Sciatic nerve (tissue), 2 donors: ENCODE measurements at regions not wholly inside any gene's neighbourhood (a gene's known extent, or its start where the extent isn't known, plus 50 kb on each side); places are given as distances from the start of the nearest gene placed in this dataset.

Source experiments
- ATAC-seq: fragments of 200-7000 bp; cut with Tn5 transposase; one replicate; pipeline ENCODE4 v1.9.1; 2020; ENCODE audit warnings: mild to moderate bottlenecking, moderate library complexity
- DNase-seq: peaks from one replicate; pipeline ENCODE4 v3.0.0-alpha.2; 2020; ENCODE audit warnings: low spot score
- intact Hi-C: fragments of 100-400 bp; cut with DNase I; formaldehyde crosslinking; loops from one replicate; pipeline ENCODE4 v1.14.2; 2022
- donor health status: DM: no; HTN: no; CAD: no.
- donor health status: DM: no; HTN: no; CAD: no.

DNA sequence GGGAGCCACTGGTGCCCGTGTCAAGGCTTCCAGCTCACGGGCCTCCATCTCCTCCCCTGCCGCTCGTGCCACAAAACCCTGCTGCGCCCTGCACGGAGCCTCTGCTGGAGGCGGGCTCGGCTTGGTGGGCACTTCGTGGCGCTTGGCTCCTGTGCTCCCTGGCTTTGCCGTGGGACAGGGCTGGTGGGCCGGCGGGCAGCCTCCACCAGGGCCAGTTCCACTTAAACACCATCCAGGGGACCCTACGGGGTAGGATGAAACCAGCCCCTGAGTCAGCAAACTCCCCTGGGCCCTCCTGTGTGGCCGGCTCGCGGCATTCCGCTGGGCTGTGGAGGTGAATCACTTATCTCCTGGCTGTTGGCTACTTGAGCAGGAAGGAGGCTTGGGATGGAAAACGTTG is 1304.6 kb downstream of the BRD1 start:
- intact Hi-C loops: no loop called here
- no peak for ATAC-seq
- DNase-seq: no peak

DNA sequence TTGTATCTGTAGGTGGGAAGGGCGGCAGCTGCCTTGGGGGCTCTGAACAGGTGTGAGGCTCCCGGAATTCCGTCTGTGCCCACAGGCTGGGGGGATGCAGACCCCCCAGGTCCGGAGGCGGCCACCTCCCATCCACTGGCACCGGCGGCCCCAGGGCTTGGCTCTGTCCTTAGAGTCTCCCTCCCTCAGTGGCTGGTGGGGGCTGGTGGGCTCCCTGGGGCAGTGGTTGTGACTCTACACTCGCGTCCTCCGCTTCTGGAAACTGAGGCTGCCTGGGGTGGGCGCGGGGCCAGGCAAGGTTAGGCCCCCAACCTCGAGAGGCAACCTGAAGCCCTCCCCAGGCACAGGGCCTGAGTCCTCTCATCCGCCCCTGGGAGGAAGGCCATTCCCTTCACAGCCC is 1305.4 kb downstream of the BRD1 start:
- intact Hi-C loops: no loop called here
- DNase-seq: no peak
- ATAC-seq: no peak

DNA sequence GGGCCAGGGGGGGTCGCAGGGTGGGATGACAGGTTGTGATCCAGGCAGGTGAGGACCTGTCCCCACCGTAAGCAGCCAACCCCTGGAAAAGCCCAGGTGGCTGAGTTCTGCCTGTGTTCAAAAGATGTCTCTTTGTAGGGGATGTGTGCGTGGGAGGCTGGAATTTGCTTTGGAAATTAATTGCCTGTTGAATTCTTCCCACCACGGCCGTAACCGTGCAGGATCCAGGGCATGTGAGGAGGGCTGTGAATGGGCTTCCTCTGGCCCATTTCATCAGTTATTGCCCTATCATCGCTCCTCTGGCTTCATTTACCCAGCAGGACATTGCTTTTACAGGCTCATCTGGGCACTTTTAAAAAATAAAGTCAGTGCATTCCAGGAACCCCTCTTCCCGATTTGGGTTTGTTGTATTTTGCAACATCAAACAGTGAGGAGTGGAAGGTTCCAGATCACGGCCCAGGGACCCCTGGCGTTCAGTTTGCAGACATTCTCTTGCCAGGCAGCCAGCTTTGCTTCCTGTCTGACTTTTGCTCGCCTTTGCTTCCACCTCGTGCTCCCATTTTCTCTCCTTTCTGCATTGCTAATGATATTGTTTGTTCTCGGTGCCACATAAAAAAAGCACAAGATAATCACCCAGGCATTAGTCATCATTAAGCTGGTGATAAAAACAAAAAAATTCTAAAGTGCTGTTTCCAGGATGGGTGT is 1306.6 kb downstream of the BRD1 start:
- DNase-seq (no peak), ATAC-seq (no peak)
- intact Hi-C loops: no loop called here

DNA sequence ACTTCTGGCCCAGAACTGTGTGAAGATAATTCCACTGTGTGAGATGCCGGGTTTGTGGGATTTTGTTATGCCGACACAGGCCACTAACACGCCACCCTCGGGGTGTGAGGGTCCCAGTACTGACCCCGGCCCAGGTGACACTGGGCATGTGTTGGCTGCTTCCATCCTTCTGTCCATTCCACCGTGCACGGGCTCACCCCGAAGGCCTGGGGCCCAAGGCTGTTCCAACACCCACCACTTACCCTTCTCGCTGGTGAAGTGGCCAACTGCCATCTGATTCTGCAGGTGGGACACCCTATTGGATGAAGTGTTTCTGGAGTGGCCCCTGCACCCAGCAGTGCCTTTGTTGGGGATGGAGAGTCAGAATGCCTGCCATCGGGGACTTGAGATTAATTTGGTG is 1307.5 kb downstream of the BRD1 start:
- ATAC-seq: no peak
- no peak for DNase-seq
- intact Hi-C loops: no loop called here

DNA sequence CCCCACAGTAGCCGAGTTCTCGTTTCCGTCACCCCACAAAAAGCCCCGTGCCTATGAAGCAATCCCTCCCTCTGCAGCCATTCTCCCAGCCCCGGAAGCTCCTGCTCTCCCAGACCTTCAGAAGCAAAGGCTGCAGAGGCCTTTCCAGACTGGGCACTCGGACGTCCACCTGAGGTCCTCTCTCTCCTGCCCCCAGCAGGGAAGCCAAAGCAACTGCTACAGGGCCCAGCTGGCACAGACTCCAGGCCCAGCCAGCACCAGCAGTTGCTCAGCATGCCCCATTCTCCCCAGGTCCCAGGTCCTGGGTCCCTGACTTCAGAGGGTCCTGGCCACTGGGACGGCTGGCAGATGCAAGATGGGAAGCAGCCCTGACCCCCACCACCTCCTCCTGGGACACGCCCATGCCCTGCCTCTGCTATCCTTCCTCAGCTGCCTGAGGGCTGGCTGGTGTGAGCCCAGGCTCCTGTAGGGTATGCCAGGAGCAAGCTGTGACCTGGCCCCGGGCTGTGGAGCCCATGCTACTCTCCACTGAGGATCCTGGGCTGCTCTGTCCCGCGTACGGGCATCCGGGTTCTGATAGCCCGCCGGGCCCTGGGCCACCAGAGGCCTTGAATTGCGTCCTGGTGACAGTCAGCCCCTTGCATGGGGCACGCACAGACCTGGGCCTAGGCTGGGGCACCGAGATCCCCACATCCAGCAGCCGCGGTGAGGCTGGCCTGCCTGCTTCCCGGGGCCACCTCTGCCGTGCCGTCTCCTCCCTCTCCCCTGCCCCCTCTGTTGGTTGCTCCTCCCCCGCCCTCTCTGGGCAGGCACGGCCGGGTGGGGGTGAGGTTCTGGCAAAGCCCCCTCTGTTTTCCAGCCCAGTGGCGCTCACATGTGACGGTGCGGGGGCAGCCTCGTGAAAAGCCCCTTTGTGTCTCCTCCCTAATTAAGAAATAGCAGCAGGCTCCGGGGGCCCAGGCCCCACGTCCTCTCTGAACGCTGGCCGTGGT is 1310.3 kb downstream of the BRD1 start:
- DNase-seq (peak; percentile 86), ATAC-seq (peak; percentile 87)
- intact Hi-C loops: no loop called here

DNA sequence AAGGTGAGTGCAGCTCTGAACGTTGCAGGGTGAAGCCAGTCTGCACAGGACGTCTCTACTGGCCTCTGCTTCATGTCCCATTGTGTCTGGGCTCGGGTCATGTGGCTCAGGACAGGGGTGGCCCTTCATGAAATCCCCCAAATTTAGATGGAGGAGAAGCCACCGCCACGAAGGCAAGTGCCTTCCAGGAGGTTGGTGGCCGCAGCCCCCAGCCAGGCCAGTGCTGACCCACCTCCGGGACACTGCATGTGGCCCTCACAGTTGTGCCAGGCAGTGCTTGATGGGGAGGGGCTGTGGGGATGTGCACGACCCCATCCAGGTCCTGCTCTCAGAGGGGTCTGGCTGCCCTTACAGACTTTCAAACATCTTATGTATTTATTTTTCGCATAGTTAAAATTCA is 1311.1 kb downstream of the BRD1 start:
- intact Hi-C loops: no loop called here
- ATAC-seq: no peak
- no peak for DNase-seq

DNA sequence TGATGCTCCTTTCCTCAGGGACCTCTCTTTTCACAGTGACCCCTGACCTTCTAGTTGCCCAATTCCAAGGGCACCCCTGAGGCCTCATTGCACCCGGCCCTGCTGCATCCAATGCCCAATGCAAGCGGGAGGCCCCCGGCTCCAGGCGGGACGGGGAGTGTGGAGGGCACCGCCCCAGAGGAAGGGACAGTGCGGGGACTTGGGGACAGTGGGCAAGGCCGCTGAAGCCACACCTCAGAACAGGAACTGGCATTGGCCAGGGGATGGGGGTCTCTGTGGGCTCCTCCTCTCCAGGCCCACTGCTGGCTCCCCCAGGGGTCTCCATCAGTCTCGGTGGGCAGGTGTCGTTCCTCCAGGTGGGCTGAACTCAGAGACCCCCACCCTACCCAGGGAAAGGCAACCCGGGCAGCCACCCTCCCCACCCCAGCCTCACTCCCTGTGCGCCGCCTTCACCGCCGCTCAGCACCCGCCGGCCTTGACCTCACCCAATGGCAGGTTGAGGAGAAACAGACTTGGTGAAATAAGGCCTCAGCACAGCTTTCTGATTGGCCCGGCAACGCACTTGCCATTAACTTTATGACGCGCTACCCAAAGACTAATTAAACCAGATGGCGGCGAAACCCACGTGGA is 1312.0 kb downstream of the BRD1 start:
- DNase-seq: no peak
- no peak for ATAC-seq
- intact Hi-C loops: no loop called here

DNA sequence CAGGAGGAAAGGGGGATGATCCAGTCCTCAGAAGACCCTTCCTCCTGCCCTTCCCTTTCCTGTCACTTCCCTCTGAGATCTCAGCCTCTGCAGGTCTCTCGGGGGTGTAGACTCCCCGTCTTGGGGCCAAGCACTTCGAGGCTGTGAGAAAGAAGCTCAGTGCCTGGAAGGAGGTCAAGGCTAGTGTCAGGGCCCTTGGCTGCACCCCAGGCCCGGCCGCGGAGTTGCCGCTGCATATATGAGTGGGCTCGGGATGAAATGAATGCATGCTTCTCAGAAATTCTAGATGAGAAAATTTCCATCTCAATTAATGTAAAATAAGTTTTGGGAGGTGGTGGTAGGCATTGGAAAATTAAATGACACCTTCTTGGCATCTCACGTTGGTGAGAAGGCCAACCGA is 1313.7 kb downstream of the BRD1 start:
- intact Hi-C loops: no loop called here
- ATAC-seq: no peak
- DNase-seq: no peak

DNA sequence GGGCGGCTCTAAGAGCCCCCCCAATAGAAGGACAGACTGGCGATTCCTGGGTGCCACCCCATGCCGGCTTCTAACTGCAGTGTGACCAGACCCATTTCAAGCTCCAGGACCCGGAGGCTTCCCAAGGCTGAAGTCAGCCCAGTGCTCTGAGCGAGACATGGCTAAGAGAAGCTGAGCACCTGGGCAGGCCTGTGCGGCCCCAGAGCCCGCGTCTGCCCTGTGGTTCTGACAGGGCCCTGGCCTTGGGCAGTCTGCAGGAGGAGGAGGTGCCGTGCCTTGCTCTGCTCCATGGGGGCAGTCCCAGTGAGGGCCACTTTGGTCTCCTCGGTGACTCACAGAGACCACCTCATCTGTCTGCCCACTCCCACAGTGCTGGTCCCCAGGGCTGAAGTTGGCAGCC is 1314.2 kb downstream of the BRD1 start:
- intact Hi-C loops: no loop called here
- ATAC-seq (no peak), DNase-seq (no peak)

DNA sequence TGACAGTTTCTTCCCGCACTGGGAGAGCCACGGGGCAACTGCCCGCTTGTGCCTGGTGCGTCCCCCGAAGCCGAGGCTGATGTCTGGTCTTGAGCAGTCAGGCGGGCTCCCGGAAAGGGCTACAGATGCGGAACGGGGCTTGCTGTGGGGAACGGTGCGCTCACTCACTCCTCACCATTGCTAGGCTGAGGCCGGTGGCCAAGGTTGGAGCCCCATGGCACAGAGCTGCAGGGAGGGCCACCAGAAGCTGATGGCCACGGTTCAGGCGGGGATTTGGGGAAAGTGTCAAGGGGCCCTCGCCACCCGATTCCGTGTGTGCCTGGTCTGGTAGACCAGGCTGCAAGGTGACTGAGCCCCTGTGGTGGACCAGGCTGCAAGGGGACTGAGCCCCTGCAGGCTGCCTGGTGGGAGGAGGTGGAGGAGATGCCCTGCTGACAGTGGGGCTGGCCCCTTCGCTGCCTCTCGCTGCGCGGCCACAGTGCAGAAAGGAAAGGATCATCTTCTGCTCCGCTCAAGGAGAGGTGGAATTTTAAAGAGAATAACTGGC is 1315.8 kb downstream of the BRD1 start:
- intact Hi-C loops: no loop called here
- DNase-seq (no peak), ATAC-seq (no peak)

DNA sequence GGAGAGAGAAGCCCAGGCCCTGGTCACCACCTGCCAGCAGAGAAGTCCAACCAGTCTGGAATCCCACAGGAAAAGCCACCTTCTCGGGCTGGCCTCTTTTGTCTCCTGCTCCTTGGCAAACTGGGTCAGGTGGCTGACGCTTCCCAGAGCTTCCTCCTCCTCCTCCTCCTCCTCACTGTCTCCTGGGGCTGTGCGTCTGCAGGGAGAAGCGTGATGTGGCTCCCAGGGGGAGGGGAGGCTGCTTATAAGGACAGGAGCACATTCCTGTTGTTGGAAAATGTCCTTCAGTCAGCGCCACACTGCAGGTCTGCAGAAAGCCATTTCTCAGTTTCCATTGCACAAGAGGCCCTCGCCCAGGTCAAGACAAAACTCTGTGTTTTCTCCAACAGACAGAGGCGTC is 1316.5 kb downstream of the BRD1 start:
- DNase-seq (no peak), ATAC-seq (no peak)
- intact Hi-C loops: no loop called here

DNA sequence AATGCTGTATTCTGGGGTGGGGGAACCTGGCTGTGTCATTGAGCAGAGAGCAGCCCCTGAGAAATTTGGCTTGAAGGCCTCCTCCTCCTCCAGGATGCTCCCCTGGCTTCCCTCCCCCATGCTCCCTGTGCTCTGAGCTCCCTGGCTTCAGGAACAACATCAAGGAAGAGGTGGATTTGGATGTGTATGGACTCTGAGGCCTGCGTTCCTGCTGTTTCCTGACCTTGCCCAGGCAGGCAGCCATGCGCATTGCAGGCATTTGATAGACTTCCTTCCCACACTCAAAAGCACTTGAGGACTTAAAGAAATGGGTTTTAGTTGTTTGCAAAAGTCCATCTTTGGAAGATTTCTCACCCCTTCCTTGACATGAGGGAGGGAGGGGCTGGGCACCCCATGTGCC is 1317.1 kb downstream of the BRD1 start:
- intact Hi-C loops: no loop called here
- ATAC-seq (no peak), DNase-seq (no peak)

DNA sequence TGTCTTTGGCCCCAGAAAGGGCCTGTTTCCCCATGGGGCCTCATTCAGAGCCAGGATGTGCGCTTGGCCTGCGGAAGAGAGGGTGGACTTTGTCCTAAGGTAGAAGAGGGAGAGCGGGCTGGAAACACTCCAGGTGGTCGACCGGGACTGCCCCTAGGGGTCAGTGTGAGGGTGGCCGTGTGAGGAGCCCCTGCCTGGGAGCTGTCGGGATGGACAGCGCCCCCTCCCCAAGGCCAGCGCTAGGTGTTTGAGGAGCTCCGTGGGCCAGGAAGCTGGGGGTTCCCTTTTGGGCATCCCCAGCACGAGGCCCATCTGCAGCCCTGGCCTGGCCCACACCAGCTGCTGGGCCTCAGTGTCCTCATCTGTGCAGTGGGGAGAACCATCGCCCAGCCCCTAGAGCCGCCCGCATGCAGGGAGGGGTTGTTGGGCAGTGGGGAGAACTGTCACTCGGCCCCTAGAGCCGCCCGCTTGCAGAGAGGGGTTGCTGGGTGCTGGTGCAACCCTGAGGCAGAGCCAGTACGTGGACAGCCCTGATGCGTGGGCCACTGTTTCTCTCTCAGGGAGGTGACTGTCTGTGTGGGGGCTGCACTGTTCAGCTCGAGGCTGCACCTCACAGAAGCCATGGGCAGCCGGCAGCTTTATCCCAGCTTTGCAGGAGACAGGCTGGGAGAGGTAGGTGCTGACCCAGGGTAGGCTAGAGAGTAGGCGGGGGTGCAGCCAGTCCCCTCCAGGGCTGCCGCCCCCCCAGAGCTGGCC is 1319.9 kb downstream of the BRD1 start:
- no peak for DNase-seq
- intact Hi-C loops: no loop called here
- ATAC-seq: no peak

DNA sequence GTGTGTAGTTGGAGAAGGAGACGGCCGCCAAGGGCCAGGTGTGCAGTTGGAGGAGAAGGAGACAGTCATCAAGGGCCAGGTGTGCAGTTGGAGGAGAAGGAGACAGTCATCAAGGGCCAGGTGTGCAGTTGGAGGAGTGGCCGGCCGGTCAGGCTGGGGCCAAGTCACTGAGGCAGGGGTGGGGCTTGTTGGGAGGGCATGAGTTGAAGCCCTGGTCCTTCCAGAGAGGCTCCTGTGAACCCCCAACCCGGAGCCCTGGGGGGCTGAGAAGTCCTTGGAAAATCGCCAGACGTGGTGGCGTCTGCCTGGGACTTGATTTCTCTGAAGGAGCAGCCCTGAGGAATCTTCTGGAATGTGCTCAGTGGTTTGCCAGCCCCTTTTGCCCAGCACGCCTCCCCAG is 1320.5 kb downstream of the BRD1 start:
- no peak for ATAC-seq
- no peak for DNase-seq
- intact Hi-C loops: no loop called here

DNA sequence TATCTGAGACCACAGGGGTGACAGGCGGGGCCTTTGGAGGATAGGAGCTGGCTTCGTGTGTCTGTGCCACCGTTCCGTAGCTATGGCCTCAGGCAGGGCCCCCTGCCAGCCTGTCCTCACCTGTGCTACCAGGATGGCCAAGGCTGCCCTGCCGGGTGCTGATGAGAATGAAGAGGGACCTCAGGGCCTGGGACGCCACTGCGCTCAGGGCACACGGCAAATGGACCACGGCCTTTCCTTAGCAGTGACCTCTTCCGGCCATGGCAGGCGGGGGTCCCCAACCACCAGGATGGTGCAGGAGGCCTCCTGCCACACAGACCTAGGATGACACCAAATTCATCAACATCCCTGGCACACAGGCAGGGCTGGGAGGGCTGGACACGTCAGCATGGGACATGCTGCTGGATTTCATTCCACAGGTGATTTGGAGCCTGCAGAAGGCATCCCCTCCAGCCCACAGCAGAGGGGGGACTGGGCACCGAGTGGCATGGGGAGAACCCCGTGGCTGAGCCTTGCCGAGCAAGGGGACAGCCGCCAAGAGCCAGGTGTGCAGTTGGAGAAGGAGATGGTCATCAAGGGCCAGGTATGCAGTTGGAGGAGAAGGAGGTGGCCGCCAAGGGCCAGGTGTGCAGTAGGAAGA is 1321.0 kb downstream of the BRD1 start:
- ATAC-seq (no peak), DNase-seq (no peak)
- intact Hi-C loops: no loop called here

DNA sequence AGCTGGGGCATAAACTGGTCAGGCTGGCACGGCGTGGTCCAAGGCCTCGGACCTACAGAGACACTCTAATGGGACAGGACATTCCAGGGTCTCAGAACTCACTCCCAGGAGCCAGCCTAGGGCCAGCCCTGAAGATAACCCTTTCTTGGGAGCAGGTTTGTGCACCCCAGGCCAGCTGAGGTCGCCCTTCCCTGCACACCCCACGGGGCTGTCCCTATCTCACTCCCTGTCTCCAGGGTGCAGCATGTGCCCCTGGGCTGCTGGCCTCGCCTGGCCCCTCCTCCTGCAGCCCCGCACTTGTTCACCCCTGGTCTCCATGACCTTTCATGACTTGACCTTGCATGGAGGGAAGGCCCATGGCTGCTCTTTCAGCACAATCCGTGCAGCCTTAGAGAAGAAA is 1321.8 kb downstream of the BRD1 start:
- ATAC-seq (no peak), DNase-seq (no peak)
- intact Hi-C loops: no loop called here

DNA sequence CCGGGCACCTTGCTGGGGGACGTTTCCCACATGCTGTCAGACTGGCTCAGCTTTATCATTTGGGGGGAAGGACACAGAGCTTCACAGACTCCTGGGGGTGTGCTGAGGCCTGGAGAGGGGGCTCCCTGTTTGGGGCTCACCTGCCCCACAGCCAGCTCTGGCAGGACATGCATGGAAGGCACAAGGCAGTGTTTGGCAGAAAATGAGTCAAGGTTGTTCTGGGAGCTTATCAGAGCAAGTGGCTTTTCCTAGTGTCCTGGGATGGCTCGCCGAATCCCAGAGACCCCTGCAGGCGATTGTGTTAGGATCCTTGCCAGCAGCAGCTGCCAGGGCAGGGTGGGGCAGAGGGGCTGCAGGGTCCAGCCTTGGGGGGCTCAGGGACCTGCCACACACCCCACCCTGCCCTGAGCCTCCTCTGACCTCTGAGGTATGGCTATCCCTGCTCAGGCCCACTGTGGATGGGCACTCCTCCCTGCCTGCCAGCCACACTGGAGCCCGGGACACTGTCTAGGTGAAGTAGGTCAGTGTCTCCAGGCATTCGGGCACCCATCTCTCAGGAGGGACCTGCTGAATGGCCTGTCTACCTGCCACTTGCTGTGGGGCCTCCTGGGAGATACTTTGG is 1323.0 kb downstream of the BRD1 start:
- DNase-seq: no peak
- no peak for ATAC-seq
- intact Hi-C loops: no loop called here

DNA sequence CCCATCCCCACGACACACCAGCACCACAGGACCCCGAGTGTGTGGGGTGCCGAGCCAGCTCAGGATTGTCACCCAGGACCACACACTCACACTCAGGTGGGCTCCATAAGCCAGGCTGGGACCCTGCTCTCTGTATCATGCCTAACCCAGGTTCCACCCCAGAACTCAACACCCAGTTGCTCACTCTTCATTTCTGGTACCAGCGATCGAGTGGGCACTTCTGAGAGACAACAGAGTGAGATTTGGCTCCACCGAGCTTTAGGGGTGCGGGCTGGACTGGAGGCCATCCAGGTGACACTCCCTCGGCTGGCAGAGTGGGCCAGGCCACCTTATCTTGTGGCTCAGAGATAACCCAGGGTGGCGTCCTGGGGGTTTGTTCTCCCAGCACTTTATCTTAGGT is 1323.8 kb downstream of the BRD1 start:
- intact Hi-C loops: no loop called here
- DNase-seq (no peak), ATAC-seq (no peak)
